Lung (tissue), 11 donors: ENCODE measurements at regions not wholly inside any gene's neighbourhood (a gene's known extent, or its start where the extent isn't known, plus 50 kb on each side); places are given as distances from the start of the nearest gene placed in this dataset.

ENCODE experiments used
- ATAC-seq: fragments of 200-7000 bp; cut with Tn5 transposase; one replicate; pipeline ENCODE4 v1.9.1; 2020; ENCODE audit warnings: moderate number of reproducible peaks; ENCODE audit not compliant: insufficient read depth, low FRiP score
- DNase-seq, 3 donors: peaks; one replicate each; pipeline ENCODE4 v3.0.0-alpha.2; 2013 to 2017
- H3K27ac ChIP-seq, 2 donors: one replicate each; pipeline ENCODE4 v1.5.1; 2013; ENCODE audit warnings: mild to moderate bottlenecking in 2 of 2, moderate library complexity in 2 of 2, control low read depth in 1 of 2, inconsistent platforms in 1 of 2, low read depth in 1 of 2, low read length in 1 of 2
- H3K27me3 ChIP-seq, 3 donors: one replicate each; pipeline ENCODE4 v1.5.1; 2013; ENCODE audit warnings: low read length in 2 of 3; ENCODE audit not compliant: control insufficient read depth in 3 of 3, insufficient read depth in 3 of 3
- H3K36me3 ChIP-seq, 4 donors: one replicate each; pipeline ENCODE4 v1.5.1; 2013; ENCODE audit warnings: low read length in 4 of 4, mild to moderate bottlenecking in 1 of 4, moderate library complexity in 1 of 4; ENCODE audit not compliant: control insufficient read depth in 4 of 4, insufficient read depth in 4 of 4
- H3K4me1 ChIP-seq, 5 donors: one replicate each; pipeline ENCODE4 v1.5.1; 2013; ENCODE audit warnings: low read length in 5 of 5, mild to moderate bottlenecking in 2 of 5, moderate library complexity in 1 of 5; ENCODE audit not compliant: control insufficient read depth in 5 of 5, insufficient read depth in 5 of 5
- H3K4me3 ChIP-seq: one replicate; pipeline ENCODE4 v1.5.1; 2013; ENCODE audit warnings: mild to moderate bottlenecking, control low read depth, moderate library complexity
- H3K9ac ChIP-seq, 2 donors: one replicate each; pipeline ENCODE4 v1.5.1; 2013; ENCODE audit warnings: low read length in 2 of 2, control low read depth in 1 of 2; ENCODE audit not compliant: insufficient read depth in 1 of 2
- H3K9me3 ChIP-seq, 4 donors: one replicate each; pipeline ENCODE4 v1.5.1; 2013; ENCODE audit warnings: low read length in 3 of 4, mild to moderate bottlenecking in 1 of 4, moderate library complexity in 1 of 4; ENCODE audit not compliant: control insufficient read depth in 4 of 4, insufficient read depth in 3 of 4
- CTCF ChIP-seq: IDR thresholded peaks from 2 replicates; pipeline ENCODE4 v1.5.1; 2012; ENCODE audit warnings: mild to moderate bottlenecking; ENCODE audit errors: control extremely low read depth, extremely low read depth
- WGBS, 2 donors: extraction: QIAGEN DNeasy Blood & Tissue Kit; methylation state at CpG; one replicate each; pipeline ENCODE4 v1.1.7; 2013; 5-methylcytosine and 5-hydroxymethylcytosine counted together
- donor health status: control.
- donor health status: control.
- donor health status: Bipolar disorder and iron deficiency.
- donor health status: healthy.
- donor health status: DM: yes; HTN: yes; CAD: no.

- no peak overlapping the region for H3K9ac ChIP-seq
- no peak overlapping the region for H3K27ac ChIP-seq
- ATAC-seq: no peak
- H3K4me3 ChIP-seq: no peak overlapping the region
- H3K4me1 ChIP-seq: peaks cover 0 to under 1% (median 0%) of the 10 kb centered on the region in 5 donors
- H3K9me3 ChIP-seq: no peaks in the 10 kb centered on the region
- no peaks in the 10 kb centered on the region for H3K36me3 ChIP-seq
- no peaks in the 10 kb centered on the region for H3K27me3 ChIP-seq
- WGBS, 2 donors: 82 to 86% methylated on average over 1 of the region's 1 CpG
- no peak for TF ChIP-seq CTCF
- no peak for DNase-seq
Measured at GRCh38 chr3:21234933-21235332, 516.1 kb downstream of the ZNF385D start.

- ATAC-seq: no peak
- Histone ChIP-seq H3K4me3 (no peak overlapping the region), H3K9ac (no peak overlapping the region), H3K36me3 (no peaks in the 10 kb centered on the region), H3K27me3 (no peaks in the 10 kb centered on the region), H3K4me1 (peaks cover 0 to 6% (median 0%) of the 10 kb centered on the region in 5 donors), H3K9me3 (peaks cover 0 to 2% (median 0%) of the 10 kb centered on the region in 4 donors), H3K27ac (no peak overlapping the region)
- TF ChIP-seq CTCF: no peak
- 76 to 79% methylated on average over 4 of the region's 4 CpGs for WGBS, 2 donors
- no peak for DNase-seq
Measured at GRCh38 chr3:21229426-21230135, 521.4 kb downstream of the ZNF385D start.

GRCh38 chr3:21226086-21226485 lies 524.9 kb downstream of the ZNF385D start:
- 81 to 82% methylated on average over 13 of the region's 13 CpGs for WGBS, 2 donors
- ATAC-seq (no peak), DNase-seq (peak in 1 of 3 donors; percentile 12)
- Histone ChIP-seq H3K9ac (no peak overlapping the region), H3K4me1 (peaks cover 0 to 13% (median 0%) of the 10 kb centered on the region in 5 donors), H3K36me3 (no peaks in the 10 kb centered on the region), H3K27ac (no peak overlapping the region), H3K9me3 (peaks cover 0 to 2% (median 0%) of the 10 kb centered on the region in 4 donors), H3K27me3 (no peaks in the 10 kb centered on the region), H3K4me3 (no peak overlapping the region)
- no peak for TF ChIP-seq CTCF
